Thoracic aorta (tissue), 2 donors: ENCODE measurements at regions not wholly inside any gene's neighbourhood (a gene's known extent, or its start where the extent isn't known, plus 50 kb on each side); places are given as distances from the start of the nearest gene placed in this dataset.

Experiments
- ATAC-seq: fragments of 150-250 bp; one replicate; pipeline ENCODE4 v1.8.0; 2017; ENCODE audit warnings: low read depth; ENCODE audit not compliant: insufficient number of reproducible peaks, low FRiP score
- DNase-seq: peaks from one replicate; pipeline ENCODE4 v3.0.0-alpha.2; 2020; ENCODE audit warnings: low spot score
- H3K27ac ChIP-seq, 2 donors: fragments of 200-600 bp; sonication (generic); 1 replicate in 1 of 2; 2 replicates in 1 of 2; pipeline ENCODE4 v1.5.1; 2016; ENCODE audit warnings: mild to moderate bottlenecking in 2 of 2, moderate library complexity in 2 of 2
- H3K27me3 ChIP-seq: fragments of 200-600 bp; sonication (generic); replicated peaks from 2 replicates; pipeline ENCODE4 v1.6.0; 2016; ENCODE audit warnings: mild to moderate bottlenecking; ENCODE audit not compliant: insufficient read depth
- H3K36me3 ChIP-seq: fragments of 200-600 bp; sonication (generic); one replicate; pipeline ENCODE4 v1.5.1; 2016
- H3K4me1 ChIP-seq, 2 donors: fragments of 200-600 bp; sonication (generic); 1 replicate in 1 of 2; 2 replicates in 1 of 2; pipeline versions ENCODE4 v1.5.1 to v1.6.0; 2016; ENCODE audit warnings: low read depth in 2 of 2, mild to moderate bottlenecking in 1 of 2; ENCODE audit not compliant: control insufficient read depth in 1 of 2
- H3K4me3 ChIP-seq: fragments of 200-600 bp; sonication (generic); 2 replicates; pipeline ENCODE4 v1.5.1; 2016; ENCODE audit warnings: mild to moderate bottlenecking
- H3K9me3 ChIP-seq: fragments of 200-600 bp; sonication (generic); 2 replicates; pipeline ENCODE4 v1.5.1; 2016
- CTCF ChIP-seq: fragments of 200-600 bp; sonication (generic); IDR thresholded peaks from one replicate; pipeline ENCODE4 v1.5.1; 2019; ENCODE audit warnings: antibody characterized with exemption

- H3K9me3 ChIP-seq: no peaks in the 10 kb centered on the region
- no peaks in the 10 kb centered on the region for H3K36me3 ChIP-seq
- no peak overlapping the region for H3K4me3 ChIP-seq
- DNase-seq (no peak), ATAC-seq (no peak)
- no peak overlapping the region for H3K27ac ChIP-seq
- H3K4me1 ChIP-seq: peaks cover 8 to 30% of the 10 kb centered on the region in 2 donors
- TF ChIP-seq CTCF: no peak
- H3K27me3 ChIP-seq: no peaks in the 10 kb centered on the region
Observed at GRCh38 chr5:34484216-34484920, 171.8 kb upstream of the RAI14 start.

- H3K27me3 ChIP-seq: no peaks in the 10 kb centered on the region
- ATAC-seq: no peak
- no peak for TF ChIP-seq CTCF
- DNase-seq: no peak
- peak overlapping the region; percentile 70 to 96 for H3K27ac ChIP-seq
- no peaks in the 10 kb centered on the region for H3K36me3 ChIP-seq
- no peak overlapping the region for H3K4me3 ChIP-seq
- no peaks in the 10 kb centered on the region for H3K9me3 ChIP-seq
- H3K4me1 ChIP-seq: peaks cover 8 to 39% of the 10 kb centered on the region in 2 donors
Observed at GRCh38 chr5:34485768-34486030, 170.4 kb upstream of the RAI14 start.

- no peaks in the 10 kb centered on the region for H3K9me3 ChIP-seq
- TF ChIP-seq CTCF: peak; percentile 90
- no peak overlapping the region for H3K4me3 ChIP-seq
- peaks cover 13 to 45% of the 10 kb centered on the region in 2 donors for H3K4me1 ChIP-seq
- peak overlapping the region; percentile 70 to 96 for H3K27ac ChIP-seq
- ATAC-seq (peak; percentile 11), DNase-seq (peak; percentile 72)
- H3K27me3 ChIP-seq: no peaks in the 10 kb centered on the region
- no peaks in the 10 kb centered on the region for H3K36me3 ChIP-seq
Observed at GRCh38 chr5:34486160-34486848, 169.8 kb upstream of the RAI14 start.

GRCh38 chr5:34486849-34487158 lies 169.3 kb upstream of the RAI14 start:
- Histone ChIP-seq H3K4me3 (no peak overlapping the region), H3K9me3 (no peaks in the 10 kb centered on the region), H3K36me3 (no peaks in the 10 kb centered on the region), H3K4me1 (peaks cover 16 to 49% of the 10 kb centered on the region in 2 donors), H3K27me3 (no peaks in the 10 kb centered on the region), H3K27ac (peak overlapping the region; percentile 70 to 96)
- no peak for DNase-seq
- ATAC-seq: no peak
- TF ChIP-seq CTCF: no peak

- H3K27ac ChIP-seq: peak overlapping the region; percentile 70 to 96
- ATAC-seq (peak; percentile 97), DNase-seq (no peak)
- no peaks in the 10 kb centered on the region for H3K27me3 ChIP-seq
- H3K4me3 ChIP-seq: peak overlapping the region; percentile 25
- no peaks in the 10 kb centered on the region for H3K36me3 ChIP-seq
- TF ChIP-seq CTCF: no peak
- no peaks in the 10 kb centered on the region for H3K9me3 ChIP-seq
- peaks cover 16 to 49% of the 10 kb centered on the region in 2 donors for H3K4me1 ChIP-seq
Observed at GRCh38 chr5:34487159-34487879, 168.8 kb upstream of the RAI14 start.
